Dedifferentiated amniotic fluid mesenchymal stem cell (primary cell): ENCODE measurements at regions not wholly inside any gene's neighbourhood (a gene's known extent, or its start where the extent isn't known, plus 50 kb on each side); places are given as distances from the start of the nearest gene placed in this dataset.

Source experiments
- DNase-seq: peaks from one replicate; pipeline ENCODE4 v3.0.0-alpha.2; 2016; ENCODE audit errors: extremely low spot score

- DNase-seq, result no peak
Observed at GRCh38 chr3:30355622-30356021, 250.8 kb upstream of the TGFBR2 start.

- peak; percentile 32 for DNase-seq
Observed at GRCh38 chr3:30356866-30357753, 249.3 kb upstream of the TGFBR2 start.

GRCh38 chr3:30357897-30358296, 248.5 kb upstream of the TGFBR2 start:
- DNase-seq, result no peak

GRCh38 chr3:30358871-30359270, 247.5 kb upstream of the TGFBR2 start:
- no peak for DNase-seq

DNA sequence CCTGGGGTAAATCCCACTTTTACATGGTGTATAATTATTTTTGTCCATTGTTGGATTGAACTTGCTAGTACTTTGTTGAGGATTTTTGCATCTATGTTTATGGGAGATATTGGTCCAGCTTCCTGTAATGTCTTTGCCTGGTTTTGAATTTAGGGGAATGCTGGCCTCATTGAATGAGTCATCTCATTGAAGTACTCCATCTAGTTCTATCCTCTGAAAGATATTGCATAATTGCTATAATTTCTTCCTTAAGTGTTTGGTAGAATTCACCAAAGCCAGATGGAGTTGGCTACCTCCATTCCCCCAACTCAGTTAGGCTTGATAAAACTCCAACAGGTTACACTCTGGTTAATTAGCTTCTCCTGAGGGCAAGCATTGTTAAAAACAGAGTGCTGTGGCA, 237.4 kb upstream of the TGFBR2 start:
- DNase-seq, result peak; percentile 45

DNA sequence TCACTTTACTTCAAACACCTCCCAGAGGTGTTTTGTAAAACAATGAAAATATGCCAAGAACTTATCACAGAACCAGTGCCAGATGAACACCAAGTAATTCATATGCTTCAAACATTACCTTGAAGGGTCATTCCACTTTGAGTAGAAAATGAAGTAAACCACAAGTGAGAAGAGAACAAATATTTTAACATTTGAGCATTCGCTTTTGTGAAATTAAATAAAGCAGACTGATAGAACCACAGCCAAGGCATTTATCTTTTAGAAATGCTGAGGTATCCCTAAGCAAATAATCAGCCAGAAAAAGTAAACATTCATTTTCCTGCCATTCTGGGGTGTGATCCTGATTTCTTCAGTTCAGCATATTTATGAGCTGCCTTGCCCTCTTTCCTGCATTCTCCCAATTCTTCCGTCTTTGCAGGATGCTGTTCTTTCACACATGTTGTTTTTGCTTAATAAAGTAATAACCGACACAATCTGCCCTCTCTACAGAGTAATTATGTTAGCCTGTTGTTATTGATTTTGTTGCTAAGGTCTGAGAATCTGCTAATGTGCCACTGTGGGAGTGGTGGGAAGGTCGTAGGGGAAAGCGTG, 235.6 kb upstream of the TGFBR2 start:
- peak; percentile 49 for DNase-seq

DNA sequence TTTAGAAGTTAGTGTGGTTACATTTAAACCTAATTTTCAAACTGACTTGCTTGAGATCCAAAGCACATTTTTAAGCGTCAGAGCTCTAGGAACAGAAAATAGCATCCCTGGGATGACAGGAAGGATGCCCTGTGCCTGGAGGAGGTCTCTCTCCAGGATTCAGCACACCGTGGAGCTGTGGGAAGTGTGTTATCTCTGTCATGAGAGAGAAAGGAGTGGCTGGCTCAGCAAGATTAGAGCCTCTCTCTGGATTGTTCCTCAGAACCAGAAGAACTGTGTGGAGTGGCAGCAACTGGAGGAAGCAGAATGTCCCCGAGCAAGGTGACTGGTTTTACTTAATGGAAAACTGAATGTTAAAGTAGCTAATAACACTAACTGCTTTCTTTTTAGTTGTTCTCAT, 233.6 kb upstream of the TGFBR2 start:
- DNase-seq, result no peak

DNA sequence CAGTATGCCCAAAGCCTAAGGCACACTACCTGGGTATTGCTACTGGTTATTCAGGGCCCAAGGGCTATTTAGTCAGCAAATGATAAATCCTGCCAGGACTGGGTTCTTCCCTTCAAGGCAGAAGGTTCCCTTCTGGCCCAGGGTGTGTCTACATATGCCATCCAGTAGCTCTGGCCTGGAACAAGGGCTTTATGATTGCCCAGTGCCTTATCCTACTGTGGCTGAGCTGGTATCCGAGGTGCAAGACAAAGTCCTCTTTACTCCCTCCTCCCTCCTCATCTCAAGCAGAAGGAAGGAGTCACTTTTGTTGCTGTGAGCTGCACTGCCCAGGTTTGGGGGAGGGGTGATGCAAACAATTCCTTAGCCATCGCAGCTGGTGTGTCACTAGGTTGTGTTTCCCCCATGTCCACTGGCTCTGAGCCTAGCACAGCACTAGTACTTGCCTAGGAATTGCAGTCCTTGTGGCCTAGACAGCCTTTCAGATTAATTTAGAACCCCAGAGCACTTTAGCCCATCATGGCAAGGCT, 221.8 kb upstream of the TGFBR2 start:
- no peak for DNase-seq

DNA sequence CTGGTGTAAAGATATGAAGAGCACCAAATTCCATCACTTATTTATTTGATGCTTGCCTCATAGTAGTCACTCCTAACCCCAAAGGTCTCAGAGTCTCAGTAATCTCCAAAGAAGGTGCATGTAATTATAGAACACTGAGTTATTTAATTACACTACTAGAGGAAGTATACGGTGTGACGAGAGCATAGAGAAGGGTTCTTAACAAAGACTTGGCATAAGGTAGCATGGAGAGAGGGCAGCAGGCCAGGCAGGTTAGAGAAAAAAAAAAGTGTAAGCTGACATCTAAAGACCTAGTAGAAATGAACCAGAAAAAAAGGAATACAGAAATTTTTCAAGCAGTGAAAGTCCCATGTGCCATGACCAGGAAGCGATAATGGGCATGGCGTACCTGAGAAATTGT, 213.3 kb upstream of the TGFBR2 start:
- no peak for DNase-seq

- DNase-seq, result no peak
Observed at GRCh38 chr3:30397030-30397429, 209.4 kb upstream of the TGFBR2 start.

- no peak for DNase-seq
Observed at GRCh38 chr3:30399394-30400181, 206.8 kb upstream of the TGFBR2 start.

- DNase-seq, result no peak
Observed at GRCh38 chr3:30400926-30401325, 205.5 kb upstream of the TGFBR2 start.

DNA sequence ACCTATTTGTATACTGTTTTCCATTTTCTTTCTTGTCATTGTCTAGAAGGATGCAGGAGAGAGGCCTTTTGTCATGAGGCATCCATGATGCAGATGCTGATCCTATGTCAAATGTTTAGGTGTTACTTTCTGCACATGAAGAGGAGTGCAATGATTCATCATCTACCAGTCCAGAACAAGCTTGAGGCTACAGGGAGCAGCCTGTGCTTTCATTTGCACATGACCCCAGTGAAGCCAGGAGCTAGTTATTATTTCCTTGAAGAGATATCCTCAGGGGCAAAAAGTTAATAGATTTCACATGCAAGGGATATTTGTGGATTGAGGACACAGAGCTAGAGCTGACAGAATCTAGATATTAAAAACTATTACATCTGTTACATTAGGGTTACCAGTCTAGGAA, 204.4 kb upstream of the TGFBR2 start:
- no peak for DNase-seq

DNA sequence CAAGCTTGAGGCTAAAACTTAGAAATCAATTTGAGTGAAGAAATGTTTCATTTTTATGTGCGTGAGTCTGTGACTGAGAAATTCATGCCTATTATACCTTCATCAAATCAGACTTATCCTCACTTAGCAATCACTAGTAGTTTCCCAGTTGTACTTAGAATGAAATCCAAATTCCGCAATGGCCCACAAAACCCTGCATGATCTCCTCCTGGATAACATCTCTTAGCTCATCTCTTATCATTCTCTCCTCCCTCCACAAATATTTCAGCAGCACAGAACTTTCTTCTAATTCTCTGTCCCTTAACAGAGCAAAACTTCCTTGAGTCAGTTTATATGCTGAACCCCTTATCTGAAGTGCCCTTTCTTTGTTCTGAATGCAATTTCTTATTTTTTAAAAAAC, 198.8 kb upstream of the TGFBR2 start:
- no peak for DNase-seq

DNA sequence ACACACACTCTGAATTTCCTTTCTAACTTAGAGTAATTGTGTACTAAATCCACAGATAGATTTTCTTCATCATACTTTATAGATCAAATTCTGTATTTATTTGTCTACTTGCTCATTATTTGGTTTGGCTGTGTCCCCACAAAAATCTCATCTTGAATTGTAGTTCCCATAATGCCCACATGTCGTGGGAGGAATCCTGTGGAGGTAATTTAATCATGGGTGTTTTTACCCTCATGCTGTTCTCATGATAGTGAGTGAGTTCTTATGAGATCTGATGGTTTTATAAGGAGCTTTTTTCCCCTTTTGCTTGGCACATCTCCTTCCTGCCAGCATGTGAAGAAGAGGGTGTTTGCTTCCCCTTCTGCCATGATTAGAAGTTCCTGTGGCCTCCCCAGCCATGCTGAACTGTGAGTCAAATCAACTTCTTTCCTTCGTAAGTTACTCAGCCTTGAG, 198.3 kb upstream of the TGFBR2 start:
- DNase-seq, result peak; percentile 20

DNA sequence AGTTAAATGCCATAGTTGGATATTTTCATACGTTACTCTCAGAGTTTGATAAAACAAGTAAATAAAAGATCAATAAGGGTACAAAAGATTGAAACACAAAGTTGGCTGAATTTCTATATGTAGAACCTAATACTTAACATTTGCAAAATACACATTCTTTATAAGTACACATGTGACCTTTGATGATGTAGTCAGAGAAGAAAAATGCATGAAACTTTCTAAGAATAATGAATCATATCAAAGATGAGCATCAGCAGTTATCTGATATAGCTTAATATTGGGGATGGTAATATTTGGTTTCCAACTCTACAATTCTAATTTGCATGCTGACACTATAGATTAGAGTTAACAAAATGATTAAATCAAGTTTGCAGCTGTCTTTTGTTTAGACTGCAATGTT, 188.0 kb upstream of the TGFBR2 start:
- DNase-seq, result no peak

GRCh38 chr3:30421266-30421665, 185.1 kb upstream of the TGFBR2 start:
- DNase-seq, result peak; percentile 50

DNA sequence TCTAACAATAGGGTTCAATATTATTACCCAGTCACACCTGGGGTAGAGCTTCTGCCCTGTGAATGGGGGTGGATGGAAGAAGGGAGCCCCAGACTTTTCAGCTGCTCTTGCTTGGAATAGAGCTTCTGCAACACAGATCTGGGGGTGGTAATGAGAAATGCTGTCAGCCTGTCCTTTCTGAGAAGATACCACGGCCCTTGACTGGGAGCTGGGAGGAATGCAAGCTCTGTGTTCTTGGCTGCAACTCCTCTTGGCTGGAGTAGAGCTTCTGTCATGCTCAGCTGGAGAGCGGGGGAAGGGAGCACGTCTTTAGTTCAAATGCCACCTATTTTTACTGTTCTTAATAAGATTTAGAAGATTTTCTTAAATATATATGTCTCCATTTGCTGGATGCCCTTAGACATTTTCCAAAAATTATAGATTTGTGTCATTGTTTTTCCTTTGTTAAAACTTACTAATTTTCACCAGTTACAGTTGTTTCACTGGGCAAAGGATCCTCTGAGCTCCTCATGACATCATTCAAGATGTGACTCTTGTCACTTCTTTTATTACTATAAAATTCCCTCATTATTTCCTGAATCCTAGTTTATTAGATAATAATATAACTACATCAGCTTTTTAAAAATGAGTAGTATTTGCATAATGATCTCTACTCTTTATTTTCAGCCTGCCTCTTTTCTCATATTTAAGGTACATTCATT, 180.0 kb upstream of the TGFBR2 start:
- peak; percentile 78 for DNase-seq

DNA sequence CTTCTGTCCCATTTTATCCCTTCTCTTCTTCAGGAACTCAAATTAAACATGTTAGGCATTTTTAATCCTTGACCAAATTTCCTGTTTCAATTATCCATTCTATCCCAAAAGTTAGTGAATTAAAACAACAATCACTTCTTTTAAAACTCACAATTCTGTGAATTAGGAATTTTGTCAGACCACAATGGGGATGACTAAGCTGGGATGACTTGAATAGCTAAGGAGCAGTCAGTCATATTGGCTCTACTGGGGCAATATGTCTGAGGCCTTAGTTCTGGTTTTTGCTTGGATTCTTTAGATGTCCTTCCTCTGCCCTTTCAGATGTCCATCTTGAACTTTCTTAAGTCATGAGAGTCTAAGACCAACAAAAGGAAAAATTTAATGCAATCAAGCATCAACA, 178.2 kb upstream of the TGFBR2 start:
- no peak for DNase-seq

DNA sequence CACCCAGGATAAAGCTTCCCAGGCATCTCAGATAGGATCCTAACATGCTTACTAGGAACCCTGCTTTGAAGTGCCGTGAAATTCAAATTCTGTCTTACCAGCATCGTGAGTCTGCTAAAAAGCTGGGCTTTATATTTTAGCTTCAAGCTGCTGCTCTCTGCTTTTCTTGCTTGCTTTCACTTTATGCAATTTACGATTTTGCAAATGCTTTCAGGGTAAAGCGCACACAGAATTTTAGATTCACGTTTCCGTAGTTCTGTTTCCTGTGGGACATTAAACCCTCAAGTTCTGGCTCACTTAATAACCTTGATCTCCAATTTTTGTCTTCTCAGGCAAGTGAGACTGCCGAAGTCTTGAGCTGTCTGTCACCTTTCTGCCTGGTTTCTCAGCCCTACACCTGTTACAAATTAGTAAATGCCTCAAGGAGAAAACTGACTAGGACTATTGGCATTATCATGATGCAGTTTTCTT, 170.5 kb upstream of the TGFBR2 start:
- no peak for DNase-seq

DNA sequence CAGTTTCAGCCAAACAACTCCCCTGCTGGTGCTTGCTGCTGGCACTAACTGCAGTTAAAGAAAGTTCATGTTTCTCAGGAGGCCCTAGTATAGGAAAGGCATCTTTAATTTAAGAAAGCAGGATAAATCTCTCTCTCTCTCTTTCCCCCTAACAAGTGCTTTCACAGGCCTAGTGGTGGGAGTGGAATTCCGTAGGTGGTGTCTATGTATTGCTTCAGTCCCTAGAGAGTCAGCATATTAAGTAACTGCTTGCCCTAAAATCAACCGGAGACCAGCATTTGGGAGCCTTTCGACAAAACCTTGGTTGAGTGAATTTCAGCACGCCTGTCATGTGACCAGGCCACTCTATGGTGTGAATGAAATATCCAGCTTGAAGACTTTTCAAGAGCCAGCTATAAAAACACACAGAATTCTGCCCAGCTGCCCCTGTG, 169.2 kb upstream of the TGFBR2 start:
- peak; percentile 27 for DNase-seq

- DNase-seq, result no peak
Observed at GRCh38 chr3:30438126-30438525, 168.3 kb upstream of the TGFBR2 start.
